Stromal cell of bone marrow (primary cell): ENCODE measurements at regions not wholly inside any gene's neighbourhood (a gene's known extent, or its start where the extent isn't known, plus 50 kb on each side); places are given as distances from the start of the nearest gene placed in this dataset.
"Not testable (repeated sequence)": the region's sequence is repeated elsewhere in the genome, so short reads cannot be mapped to it uniquely, and the experiment has no call there.

ENCODE experiments used
- DNase-seq: peaks from one replicate; pipeline ENCODE4 v3.0.0-alpha.2; 2012; ENCODE audit warnings: low read depth

DNA sequence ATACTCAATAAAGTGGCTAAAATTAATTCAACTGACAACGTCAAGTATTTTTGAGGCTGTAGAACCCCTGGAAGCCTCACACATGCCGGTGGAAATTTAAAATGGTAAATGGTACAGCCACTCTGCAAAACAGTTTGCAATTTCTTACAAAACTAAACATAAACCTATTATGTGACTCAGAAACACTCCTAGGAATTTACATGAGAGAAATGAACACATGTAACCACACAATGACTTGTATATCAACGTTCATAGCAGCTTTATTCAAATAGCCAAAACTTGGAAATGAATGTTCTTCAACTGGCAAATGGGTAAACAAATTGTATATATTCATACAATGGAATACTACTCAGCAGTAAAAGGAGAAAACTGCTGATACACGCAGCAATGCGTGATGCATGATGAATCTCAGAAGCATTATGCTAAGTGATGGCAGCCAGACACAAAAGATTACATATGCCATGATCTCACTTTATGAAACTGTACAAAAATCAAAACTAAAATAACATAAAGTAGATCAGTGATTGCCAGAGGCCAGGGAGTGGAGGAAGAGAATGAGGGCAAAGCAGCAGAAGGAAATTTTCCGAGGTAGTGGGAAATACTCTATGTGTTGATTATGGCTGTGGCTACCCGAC lies 112.5 kb downstream of the FAM50B start:
- no peak for DNase-seq

DNA sequence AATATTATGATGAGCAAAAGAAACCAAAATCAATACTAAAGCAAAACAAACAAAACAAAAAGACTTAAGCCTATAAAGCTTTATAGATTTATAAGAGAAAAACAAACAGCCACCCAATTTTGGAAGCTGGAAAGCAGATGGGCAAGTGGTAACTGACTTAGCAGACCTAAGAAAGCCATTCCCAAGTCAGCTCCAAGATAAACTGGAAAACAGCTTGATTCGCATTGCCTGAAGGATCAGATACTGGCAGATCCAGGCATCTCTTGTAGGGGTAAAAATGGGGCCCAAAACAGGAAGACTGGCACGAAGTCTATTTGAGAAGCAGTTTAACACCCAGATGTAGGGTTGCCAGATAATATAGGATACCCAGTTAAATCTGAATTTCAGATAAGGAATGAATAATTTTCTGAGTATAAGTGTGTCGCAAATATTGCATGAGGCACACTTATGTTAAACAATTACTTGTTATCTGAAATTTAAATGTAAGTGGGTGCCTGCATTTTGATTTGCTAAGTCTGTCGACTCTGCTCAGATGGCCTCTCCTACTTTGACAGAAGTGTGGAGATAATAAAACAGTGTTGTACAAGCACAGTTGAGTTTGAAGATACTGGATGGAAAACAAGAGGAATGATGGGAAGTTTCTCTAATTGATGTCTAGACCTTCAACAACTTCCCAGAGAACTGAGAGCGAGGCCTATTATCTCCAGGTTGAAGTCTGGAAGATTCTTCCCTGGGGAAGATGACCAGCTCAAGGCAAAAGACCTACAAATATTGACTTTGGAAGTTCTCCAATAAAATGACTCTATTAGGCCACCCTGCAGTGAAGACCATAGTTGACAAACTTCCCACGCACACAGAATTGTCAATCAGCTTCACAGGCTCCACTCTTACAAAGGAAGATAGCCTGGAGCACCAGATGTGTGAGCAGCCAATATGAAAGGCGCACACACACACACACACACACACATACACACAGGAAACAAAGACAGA lies 113.4 kb downstream of the FAM50B start:
- DNase-seq = no peak

DNA sequence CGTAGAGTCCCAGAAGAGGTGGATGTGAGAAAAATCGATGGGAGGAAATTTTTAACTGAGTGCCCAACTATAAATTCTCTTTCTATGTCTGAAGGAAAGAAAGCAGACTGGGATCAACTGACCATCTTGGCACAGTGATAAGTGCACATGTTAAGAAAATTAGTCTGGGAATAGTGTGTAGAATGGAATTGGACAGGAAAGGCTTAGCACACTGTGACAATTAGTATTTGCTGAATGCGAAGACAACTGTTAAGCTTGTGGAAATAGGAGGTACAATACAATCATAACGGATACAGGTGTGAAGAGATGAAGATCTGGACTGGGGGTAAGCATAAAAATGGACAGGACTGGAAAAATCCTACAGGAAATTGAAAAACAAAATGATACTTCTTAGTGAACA lies 114.3 kb downstream of the FAM50B start:
- no peak for DNase-seq

DNA sequence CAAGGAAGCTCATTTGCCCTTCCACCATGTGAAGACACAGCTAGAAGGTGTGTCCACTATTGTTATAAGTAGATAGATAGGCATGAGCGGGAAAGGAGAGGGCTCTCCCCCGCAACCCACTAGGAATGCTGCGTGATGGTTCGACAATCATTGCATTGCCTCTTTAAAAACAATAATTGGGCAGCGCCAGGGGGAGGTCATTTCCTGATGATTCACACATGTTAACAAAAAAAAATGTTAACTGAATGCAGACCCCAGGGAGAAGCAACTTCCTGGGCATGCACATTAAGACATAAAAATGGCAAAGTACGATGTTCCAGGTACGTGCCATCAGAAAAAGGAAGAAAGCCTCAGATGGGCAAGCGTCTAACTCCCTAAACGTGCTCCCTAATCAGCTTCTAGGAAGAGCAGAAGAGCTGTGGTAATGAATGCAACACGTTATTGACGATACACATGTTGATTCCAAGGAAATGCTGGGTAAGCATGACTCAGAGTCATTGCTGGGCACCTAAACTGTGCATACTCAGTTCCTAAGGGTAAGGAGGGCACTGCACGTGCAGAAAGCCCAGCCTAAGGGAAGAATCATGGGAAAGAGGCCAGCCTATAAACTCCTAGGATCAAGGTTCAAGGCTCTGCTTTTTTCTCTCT lies 113.7 kb downstream of the FAM217A start:
- DNase-seq = no peak

DNA sequence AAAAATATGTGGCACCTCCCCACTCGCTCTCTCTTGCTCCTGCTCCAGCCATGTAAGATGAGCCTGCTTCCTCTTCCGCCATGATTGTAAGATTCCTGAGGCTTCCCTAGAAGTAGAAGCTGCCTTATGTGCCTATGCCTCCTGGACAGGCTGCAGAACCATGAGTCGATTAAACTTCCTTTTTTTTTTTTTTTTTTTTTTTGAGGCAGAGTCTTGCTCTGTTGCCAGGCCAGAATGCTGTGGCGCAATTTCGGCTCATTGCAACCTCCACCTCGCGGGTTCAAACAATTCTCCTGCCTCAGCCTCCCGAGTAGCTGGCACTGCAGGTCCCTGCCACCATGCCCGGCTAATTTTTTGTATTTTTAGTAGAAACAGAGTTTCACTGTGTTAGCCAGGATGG lies 112.5 kb downstream of the FAM217A start:
- DNase-seq = no peak

DNA sequence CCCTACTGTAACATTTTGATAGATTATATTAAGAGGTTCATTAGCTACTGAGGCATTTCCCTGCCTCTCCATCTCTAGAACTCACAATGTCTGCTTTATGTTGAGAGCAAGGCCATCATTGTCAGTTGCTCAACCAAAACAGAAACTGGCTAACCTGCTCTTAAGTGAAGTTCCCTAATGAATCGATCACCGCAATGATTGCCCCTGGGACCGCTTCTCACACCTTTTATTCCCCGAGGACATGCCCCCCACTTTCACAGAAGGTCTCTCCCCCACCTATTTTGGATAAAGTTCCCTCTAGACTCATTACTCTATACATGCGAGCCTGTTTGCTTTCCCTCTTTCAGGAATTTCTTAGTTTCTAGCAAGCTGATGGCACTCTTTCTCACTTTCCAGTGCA lies 108.8 kb downstream of the FAM217A start:
- no peak for DNase-seq

DNA sequence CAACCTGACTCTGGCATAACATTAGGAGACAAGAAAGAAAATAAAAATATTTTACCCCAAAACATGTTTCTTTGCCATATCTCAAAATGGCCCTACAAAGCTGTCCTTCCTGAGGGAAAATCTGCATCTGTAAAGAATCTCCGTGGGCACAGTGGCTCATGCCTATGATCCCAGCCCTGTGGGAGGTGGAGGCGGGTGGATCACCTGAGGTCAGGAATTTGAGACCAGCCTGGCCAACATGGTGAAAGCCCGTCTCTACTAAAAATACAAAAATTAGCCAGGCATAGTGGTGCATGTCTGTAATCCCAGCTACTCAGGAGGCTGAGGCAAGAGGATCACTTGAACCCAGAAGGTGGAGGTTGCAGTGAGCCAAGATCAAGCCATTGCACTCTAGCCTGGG lies 105.8 kb downstream of the FAM217A start:
- not testable (repeated sequence) for DNase-seq

DNA sequence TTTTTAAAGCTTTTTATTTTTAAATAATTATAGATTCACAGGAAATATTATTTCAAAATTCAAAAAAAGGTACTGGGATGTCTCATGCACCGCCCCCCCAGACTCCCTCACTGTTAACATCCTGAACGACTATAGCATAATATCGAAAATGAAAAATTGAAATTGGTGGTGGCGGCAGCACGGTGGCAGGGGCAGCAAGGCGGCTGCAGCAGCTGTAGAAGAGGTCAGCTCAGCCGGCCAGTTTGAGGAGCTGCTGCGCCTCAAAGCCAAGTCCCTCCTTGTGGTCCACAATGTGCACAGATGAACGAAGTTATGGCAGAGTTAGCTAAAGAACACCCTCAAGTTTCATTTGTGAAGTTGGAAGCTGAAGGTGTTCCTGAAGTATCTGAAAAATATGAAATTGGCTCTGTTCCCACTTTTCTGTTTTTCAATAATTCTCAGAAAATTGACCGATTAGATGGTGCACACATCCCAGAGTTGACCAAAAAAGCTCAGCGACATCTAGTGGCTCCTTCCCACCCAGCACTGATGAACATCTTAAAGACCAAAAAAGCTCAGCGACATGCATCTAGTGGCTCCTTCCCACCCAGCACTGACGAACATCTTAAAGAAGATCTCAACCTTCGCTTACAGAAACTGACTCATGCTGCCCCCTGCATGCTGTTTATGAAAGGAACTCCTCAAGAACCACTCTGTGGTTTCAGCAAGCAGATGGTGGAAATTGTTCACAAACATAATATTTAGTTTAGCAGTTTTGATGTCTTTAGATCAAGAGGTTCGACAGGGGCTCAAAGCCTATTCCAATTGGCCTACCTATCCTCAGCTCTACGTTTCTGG lies 100.8 kb downstream of the FAM217A start:
- DNase-seq = peak; percentile 78

DNA sequence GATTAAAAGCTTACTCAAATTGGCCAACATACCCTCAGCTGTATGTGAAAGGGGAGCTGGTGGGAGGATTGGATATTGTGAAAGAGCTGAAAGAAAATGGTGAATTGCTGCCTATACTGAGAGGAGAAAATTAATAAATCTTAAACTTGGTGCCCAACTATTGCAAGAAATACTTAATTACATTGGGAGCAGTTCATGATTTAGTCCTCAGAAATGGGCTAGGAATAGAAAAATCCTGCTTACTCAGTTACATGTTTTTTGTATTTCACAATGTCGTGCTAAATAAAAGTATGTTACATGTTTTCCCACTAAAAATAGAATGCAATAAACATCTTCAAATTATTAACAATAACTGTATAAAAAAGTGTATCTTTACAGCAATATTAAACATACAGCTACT lies 100.0 kb downstream of the FAM217A start:
- DNase-seq = not testable (repeated sequence)

DNA sequence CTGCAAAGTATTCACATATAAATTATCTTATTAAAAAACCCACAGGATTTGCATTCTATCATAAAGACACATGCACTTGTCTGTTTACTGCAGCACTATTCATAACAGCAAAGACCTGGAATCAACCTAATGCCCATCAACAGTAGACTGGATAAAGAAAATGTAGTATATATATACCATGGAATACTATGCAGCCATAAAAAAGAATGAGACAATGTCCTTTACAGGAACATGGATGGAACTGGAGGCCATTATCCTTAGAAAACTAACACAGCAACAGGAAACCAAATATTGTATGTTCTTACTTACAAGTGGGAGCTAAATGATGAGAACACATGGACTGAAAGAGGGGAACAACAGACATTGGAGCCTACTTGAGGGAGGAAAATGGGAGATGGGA lies 97.0 kb downstream of the FAM217A start:
- DNase-seq = no peak

DNA sequence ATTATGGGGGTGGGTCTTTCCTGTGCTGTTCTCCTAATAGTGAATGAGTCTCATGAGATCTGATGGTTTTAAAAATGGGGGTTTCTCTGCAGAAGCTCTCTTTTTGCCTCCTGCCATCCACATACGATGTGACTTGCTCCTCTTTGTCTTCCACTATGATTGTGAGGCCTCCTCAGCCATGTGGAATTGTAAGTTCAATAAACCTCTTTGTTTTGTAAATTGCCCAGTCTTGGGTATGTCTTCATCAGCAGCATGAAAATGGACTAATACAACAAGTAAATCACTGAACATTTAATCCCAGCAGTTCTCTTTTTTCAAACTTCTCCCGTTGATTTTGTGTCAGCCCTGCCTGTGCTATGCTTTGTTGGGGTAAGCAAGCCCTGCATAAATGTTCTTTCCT lies 95.2 kb downstream of the FAM217A start:
- no peak for DNase-seq

DNA sequence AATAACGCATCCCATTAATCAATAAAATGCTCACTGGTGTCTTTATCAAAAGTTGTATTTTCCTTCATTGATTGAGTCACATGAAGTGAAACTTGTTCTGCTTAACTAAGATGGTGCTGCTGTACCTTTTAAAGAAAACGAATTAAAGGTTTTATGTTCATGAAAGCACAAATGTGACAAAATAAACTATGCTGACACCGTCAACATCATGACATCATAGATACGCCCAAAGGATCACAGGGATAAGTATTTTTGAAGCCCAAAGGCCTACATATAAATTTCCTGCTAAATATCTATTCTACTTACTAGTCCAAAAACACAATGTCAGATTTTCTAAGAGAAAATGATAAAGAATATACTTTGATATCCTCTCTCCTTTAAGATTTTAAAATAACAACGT lies 94.4 kb downstream of the FAM217A start:
- DNase-seq = no peak

DNA sequence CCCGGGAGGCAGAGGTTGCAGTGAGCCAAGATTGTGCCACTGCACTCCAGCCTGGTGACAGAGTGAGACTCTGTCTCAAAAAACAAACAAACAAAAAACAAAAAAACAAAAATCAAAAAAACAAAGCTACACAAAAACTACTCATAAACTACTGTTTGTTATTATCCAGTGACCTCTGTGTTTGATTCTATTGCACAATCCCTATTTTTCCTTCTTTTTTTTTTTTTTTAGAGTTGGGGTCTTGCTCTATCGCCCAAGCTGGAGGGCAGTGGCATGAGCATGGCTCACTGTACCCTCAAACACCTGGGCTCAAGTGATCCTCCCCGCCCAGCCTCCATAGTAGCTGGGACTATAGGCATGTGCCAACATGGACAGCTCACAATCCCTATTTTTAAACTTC lies 92.7 kb downstream of the FAM217A start:
- no peak for DNase-seq

DNA sequence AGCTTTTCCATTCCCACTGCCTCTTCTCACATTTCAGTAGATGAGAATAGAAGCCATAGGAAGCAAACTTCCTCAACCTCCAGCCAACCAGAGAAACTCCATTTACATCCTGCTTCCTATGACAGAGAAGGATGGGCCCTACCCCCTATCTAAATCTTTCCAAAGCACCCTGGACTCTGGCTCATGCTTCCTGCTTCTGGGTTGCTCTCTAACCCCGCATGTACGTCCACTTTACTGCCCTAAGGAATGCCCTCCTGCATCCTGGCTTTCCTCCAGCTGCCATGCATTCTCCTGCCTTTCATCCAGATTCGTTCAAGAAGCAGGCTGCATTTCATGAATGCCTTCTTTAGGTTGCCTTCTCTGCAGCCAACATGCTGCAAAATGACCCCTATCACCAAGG lies 91.9 kb downstream of the FAM217A start:
- DNase-seq = no peak

DNA sequence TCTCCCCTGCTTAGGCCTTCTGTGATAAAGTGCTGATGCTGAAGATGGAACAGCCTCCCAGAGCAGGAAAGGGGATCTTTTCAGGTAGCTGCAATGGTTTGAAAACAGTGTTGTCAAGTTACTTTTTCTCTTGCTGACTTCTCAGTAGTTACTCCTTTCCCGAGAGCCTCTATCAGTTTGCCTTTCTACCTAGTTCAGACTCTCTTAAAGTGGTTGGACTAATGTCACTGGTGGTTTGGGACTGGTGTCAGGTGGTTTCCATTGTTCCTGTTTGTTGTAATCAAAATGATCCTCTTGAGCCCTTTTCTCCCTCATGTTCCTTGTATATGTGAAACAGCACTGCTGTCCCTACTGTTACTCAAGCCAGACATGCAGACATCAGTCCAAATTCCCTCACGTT lies 91.4 kb downstream of the FAM217A start:
- no peak for DNase-seq

DNA sequence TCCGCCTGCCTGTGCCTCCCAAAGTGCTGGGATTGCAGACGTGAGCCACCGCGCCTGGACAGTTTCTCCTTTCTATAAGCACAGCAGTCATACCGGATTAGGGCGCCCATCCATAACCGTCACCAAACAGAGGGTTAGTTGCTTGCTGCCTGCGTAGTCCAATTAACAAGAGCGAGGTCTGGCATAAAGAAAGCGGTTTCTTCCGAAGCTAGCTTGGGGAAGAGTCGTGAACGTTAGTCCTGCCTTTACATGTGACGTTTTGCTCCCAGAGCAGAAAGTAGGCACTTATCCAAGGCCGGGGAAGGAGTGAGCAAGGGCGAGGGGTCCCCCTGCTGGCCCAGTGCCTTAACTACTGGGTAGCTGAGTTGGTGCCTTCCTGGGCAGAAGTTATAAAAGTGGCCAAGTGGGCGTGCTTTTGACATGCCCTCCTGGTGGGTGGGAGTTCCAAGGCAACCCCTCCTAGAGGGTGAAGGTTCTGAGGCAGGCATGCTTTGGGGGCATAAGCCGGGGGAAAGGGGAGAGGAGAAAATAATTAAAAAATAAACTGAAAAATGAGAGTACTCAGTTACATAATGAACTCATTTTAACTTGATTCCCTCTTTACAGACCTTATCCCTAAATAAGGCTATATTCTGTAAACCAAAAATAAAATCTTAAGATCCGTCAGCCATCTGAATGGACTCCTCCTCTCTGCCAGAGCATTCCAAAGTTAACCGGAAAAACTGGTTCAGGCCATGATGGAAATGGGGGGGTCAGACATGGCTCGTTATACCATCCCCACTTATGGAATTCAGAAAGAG lies 88.0 kb downstream of the FAM217A start:
- peak; percentile 86 for DNase-seq

DNA sequence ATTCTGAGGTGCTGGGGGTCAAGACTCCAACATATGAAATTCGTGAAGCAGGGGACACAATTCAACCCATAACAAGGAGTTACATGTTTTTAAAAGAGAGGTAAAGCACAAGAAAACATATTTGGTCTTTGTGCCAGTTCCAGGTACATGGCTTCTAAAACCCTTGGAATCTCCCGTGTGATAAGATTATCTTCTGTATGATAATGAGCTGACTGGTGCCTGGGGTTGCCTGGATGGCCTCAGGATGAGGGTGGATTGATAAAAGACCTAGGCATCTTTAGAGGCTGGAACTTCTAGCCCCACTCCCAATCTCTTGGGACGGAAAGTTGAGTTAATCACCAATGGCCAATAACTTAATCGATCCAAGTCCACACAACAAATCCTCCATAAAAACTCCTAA lies 87.0 kb downstream of the FAM217A start:
- no peak for DNase-seq

DNA sequence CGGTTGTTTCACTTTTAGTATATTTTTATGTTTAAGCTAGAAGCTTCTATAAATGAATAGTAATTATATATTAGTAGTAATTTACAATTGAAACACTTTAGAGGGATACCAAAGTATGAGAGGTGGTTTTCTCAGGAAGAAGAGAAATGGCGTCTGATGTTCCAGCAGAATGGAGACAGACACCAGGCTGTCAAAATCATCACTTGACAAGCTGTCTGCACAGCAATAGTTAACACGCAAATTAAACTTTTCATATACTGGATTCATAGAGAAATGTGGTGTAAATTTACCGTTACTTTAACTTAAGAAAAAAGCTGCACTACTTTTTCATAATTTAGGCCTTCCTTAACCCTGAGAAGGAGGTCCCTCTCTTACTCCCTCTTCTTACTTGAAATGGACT lies 82.6 kb downstream of the FAM217A start:
- DNase-seq = no peak

DNA sequence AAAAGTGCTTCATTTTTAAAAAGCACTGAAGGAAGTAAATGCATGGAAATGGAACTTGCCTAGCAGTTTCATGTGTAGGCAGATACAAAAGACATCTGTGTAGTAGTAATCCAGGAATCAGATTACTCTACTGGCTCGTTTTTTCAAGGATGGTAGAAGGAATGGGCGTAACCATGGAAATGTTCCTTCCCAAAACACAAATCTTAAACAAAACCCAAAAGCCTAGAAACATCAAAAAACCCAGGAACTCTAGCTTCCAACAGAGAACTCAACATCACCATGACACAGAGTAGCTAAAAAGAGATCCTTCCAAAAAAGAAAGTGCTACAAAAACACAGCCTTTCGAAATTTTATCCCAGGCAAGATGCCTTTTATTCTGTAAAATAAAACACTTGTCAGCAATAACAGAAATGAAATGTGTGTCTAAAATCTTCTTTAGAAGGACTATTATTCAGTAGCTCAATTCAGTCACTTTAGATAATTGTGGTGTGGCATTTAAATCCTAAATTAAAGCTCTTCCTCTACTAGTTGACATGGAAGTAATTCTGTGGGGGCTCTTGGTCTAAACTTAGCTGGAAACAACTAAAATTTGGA lies 81.7 kb downstream of the FAM217A start:
- DNase-seq = peak; percentile 81

DNA sequence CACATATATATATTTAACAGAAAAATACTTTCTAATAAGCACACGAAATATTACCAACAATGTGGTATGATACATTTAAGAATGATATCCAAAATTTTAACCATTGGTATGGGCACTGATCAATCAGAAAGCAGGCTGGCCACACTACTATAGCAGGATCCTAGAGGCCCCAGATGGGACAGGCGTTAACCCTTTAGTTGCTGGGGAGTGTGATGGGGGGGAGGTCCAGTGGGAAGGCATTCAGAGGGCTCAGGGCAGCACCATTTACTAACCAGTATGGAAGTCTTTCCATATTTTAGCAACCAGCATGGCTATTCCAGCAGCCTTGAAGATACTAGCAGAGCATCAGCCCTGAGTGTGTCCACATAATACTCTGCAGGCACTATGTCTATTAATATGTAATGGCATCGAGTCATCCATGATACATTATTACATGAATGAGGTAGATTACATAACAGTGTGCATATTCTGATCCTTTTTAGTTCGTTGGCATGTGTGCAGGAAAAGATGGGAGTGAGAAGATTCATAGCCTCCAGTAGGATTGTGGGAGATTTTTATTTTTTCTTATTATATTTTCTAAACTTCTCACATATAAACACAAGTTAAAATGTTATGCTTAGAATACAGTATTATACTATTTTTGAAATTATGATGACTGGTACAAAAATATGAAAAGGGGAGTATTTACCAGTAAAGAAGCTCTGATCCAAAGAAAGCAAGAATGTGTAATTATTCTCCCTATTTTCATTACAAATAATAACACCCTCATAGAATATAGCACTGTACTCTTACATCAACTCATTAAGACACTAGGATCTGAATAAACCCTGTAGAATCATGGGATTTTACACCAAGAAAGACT lies 78.9 kb downstream of the FAM217A start:
- no peak for DNase-seq
